ENCODE measurements at regions not wholly inside any gene's neighbourhood (a gene's known extent, or its start where the extent isn't known, plus 50 kb on each side); places are given as distances from the start of the nearest gene placed in this dataset.

- H4K20me1 ChIP-seq (replicated peaks; ENCODE audit: control insufficient read depth, insufficient read depth, low read length) = no peaks in the 10 kb centered on the region
- H3K4me2 ChIP-seq (ENCODE audit: insufficient read depth, low read length) = no peak overlapping the region
- FAIRE-seq = no peak
- H3K9ac ChIP-seq (ENCODE audit: insufficient read depth in 1 of 2, low read depth in 2 of 2, low read length in 2 of 2) = no peak overlapping the region
- CTCF ChIA-PET (ENCODE audit: low intra/inter-chr PET ratio) = no interaction called here
- no peaks in the 10 kb centered on the region for H3K27me3 ChIP-seq (ENCODE audit: control insufficient read depth in 2 of 2, insufficient read depth in 2 of 2, low read length in 2 of 2)
- BruUV-seq (replicated peaks) = no TSS peak
- intact Hi-C loops (cut with micrococcal nuclease) (no loop called here), in situ Hi-C loops (cut with MboI) (no loop called here)
- no peak overlapping the region for H3K4me3 ChIP-seq
- WGBS (ENCODE audit: insufficient coverage, low coverage, missing lambda C conversion rate) = 53% methylated on average over 3 of the region's 5 CpGs
- no peaks in the 10 kb centered on the region for H3K9me3 ChIP-seq (replicated peaks; ENCODE audit: control insufficient read depth, insufficient read depth, low read depth, low read length)
- no peaks in the 10 kb centered on the region; a peak in 2 of 5 replicates for H3K4me1 ChIP-seq (replicated peaks in 1 of 2; ENCODE audit: control insufficient read depth in 2 of 2, insufficient read depth in 2 of 2, low read length in 2 of 2)
- DNase-seq (ENCODE audit: extremely low read depth in 1 of 4, low spot score in 3 of 4) = no peak
- POLR2A ChIA-PET = no interaction called here
- no peak overlapping the region for H2AFZ ChIP-seq (ENCODE audit: low read depth, low read length)
- H3K27ac ChIP-seq (ENCODE audit: extremely low read depth, low read depth, low read length) = no peak overlapping the region
- peak; percentile 92 for TF ChIP-seq RBM25 (IDR thresholded peaks at IDR 0.05; ENCODE audit: low read depth, low read length, severe bottlenecking)
- TF ChIP-seq SIN3B (IDR thresholded peaks at IDR 0.05; ENCODE audit: low read depth) = no peak
- TF ChIP-seq RBM17 (IDR thresholded peaks at IDR 0.05; ENCODE audit: borderline replicate concordance, low read depth, low read length) = no peak
- TF ChIP-seq, protein P1, sequence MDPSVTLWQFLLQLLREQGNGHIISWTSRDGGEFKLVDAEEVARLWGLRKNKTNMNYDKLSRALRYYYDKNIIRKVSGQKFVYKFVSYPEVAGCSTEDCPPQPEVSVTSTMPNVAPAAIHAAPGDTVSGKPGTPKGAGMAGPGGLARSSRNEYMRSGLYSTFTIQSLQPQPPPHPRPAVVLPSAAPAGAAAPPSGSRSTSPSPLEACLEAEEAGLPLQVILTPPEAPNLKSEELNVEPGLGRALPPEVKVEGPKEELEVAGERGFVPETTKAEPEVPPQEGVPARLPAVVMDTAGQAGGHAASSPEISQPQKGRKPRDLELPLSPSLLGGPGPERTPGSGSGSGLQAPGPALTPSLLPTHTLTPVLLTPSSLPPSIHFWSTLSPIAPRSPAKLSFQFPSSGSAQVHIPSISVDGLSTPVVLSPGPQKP (CRISPR knock-in tag; IDR thresholded peaks at IDR 0.05) = no peak
- no peak for TF ChIP-seq TEAD2 (tag; IDR thresholded peaks at IDR 0.05)
- TF ChIP-seq KDM1A (IDR thresholded peaks at IDR 0.05) = peak in 1 of 2 experiments; percentile 51; a peak in 1 of 4 replicates
- no peak for TF ChIP-seq ARHGAP35 (IDR thresholded peaks at IDR 0.05; ENCODE audit: partially characterized antibody)
- TF ChIP-seq, protein P2, sequence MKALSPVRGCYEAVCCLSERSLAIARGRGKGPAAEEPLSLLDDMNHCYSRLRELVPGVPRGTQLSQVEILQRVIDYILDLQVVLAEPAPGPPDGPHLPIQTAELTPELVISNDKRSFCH (CRISPR knock-in tag; IDR thresholded peaks at IDR 0.05) = no peak
- TF ChIP-seq, protein P2 (tag; IDR thresholded peaks at IDR 0.05) = no peak
- peak; percentile 74 for TF ChIP-seq ZFP36 (IDR thresholded peaks at IDR 0.05; ENCODE audit: low read depth, low read length, partially characterized antibody)
- no peak for TF ChIP-seq HES1 (IDR thresholded peaks at IDR 0.05; ENCODE audit: low read depth)
- 0 out of 2 replicates have a peak, but pooled peaks have one; percentile 33 for TF ChIP-seq SMARCA5 (IDR thresholded peaks at IDR 0.05)
- no peak for TF ChIP-seq STAT5A (IDR thresholded peaks at IDR 0.05; ENCODE audit: borderline replicate concordance, low read length)
- TF ChIP-seq CREM (IDR thresholded peaks at IDR 0.05; ENCODE audit: low read depth) = no peak
- TF ChIP-seq ATF1 (CRISPR knock-in tag; IDR thresholded peaks at IDR 0.05) = no peak
- TF ChIP-seq ATF1 (tag; IDR thresholded peaks at IDR 0.05) = no peak
- TF ChIP-seq ZFX (CRISPR knock-in tag; IDR thresholded peaks at IDR 0.05) = no peak
- TF ChIP-seq ZNF277 (CRISPR knock-in tag; IDR thresholded peaks at IDR 0.05; ENCODE audit: borderline replicate concordance) = no peak
- TF ChIP-seq BCOR (IDR thresholded peaks at IDR 0.05) = peak; percentile 89
- TF ChIP-seq BMI1 (IDR thresholded peaks at IDR 0.05; ENCODE audit: low read length) = no peak
- no peak for TF ChIP-seq WHSC1 (IDR thresholded peaks at IDR 0.05; ENCODE audit: low read length)
- no peak for TF ChIP-seq IFI16 (CRISPR knock-in tag; IDR thresholded peaks at IDR 0.05)
- H3K79me2 ChIP-seq (ENCODE audit: control insufficient read depth, insufficient read depth, low read length) = no peaks in the 10 kb centered on the region
- no peaks in the 10 kb centered on the region for H3K9me1 ChIP-seq (ENCODE audit: control insufficient read depth, insufficient read depth, low read length)
- no peak for ATAC-seq
- no peaks in the 10 kb centered on the region for H3K36me3 ChIP-seq (ENCODE audit: control insufficient read depth, insufficient read depth, low read length)
Measured at GRCh38 chr22:36087784-36088183, 59.2 kb upstream of the RBFOX2 start.

Data from K562 (cell line).